GM21360 (cell line): ENCODE measurements at regions not wholly inside any gene's neighbourhood (a gene's known extent, or its start where the extent isn't known, plus 50 kb on each side); places are given as distances from the start of the nearest gene placed in this dataset.

Experiments used
- ATAC-seq: cut with Tn5 transposase; IDR thresholded peaks from one replicate; pipeline ENCODE4 v1.9.1; 2021; ENCODE audit warnings: mild to moderate bottlenecking, moderate library complexity; ENCODE audit not compliant: unreplicated experiment

- no peak for ATAC-seq
Observed at GRCh38 chr1:79848316-79848715, 841.8 kb upstream of the ADGRL4 start.

- no peak for ATAC-seq
Observed at GRCh38 chr1:79847700-79848099, 841.2 kb upstream of the ADGRL4 start.

- ATAC-seq = no peak
Observed at GRCh38 chr1:79845936-79846335, 839.4 kb upstream of the ADGRL4 start.

GRCh38 chr1:79842811-79843210 is 836.3 kb upstream of the ADGRL4 start:
- ATAC-seq = no peak

GRCh38 chr1:79839882-79840281 is 833.4 kb upstream of the ADGRL4 start:
- ATAC-seq = no peak

- ATAC-seq = no peak
Observed at GRCh38 chr1:79827446-79827845, 820.9 kb upstream of the ADGRL4 start.

- ATAC-seq = no peak
Observed at GRCh38 chr1:79825551-79825950, 819.0 kb upstream of the ADGRL4 start.

GRCh38 chr1:79822053-79822452 is 815.5 kb upstream of the ADGRL4 start:
- ATAC-seq = no peak

GRCh38 chr1:79819140-79819539 is 812.6 kb upstream of the ADGRL4 start:
- ATAC-seq = peak; percentile 44

- ATAC-seq = no peak
Observed at GRCh38 chr1:79817031-79817560, 810.6 kb upstream of the ADGRL4 start.

GRCh38 chr1:79815115-79815514 is 808.6 kb upstream of the ADGRL4 start:
- no peak for ATAC-seq

GRCh38 chr1:79811173-79811572 is 804.6 kb upstream of the ADGRL4 start:
- ATAC-seq = no peak

GRCh38 chr1:79808816-79809475 is 802.4 kb upstream of the ADGRL4 start:
- ATAC-seq = no peak

GRCh38 chr1:79807816-79808215 is 801.3 kb upstream of the ADGRL4 start:
- ATAC-seq = no peak

- no peak for ATAC-seq
Observed at GRCh38 chr1:79797487-79797886, 791.0 kb upstream of the ADGRL4 start.

GRCh38 chr1:79796434-79796833 is 789.9 kb upstream of the ADGRL4 start:
- no peak for ATAC-seq

- no peak for ATAC-seq
Observed at GRCh38 chr1:79792219-79792930, 785.8 kb upstream of the ADGRL4 start.

GRCh38 chr1:79791488-79792218 is 785.1 kb upstream of the ADGRL4 start:
- ATAC-seq = no peak

- ATAC-seq = no peak
Observed at GRCh38 chr1:79790950-79791349, 784.4 kb upstream of the ADGRL4 start.

GRCh38 chr1:79787631-79788030 is 781.1 kb upstream of the ADGRL4 start:
- ATAC-seq = no peak

- no peak for ATAC-seq
Observed at GRCh38 chr1:79785964-79786363, 779.4 kb upstream of the ADGRL4 start.

GRCh38 chr1:79785561-79785960 is 779.0 kb upstream of the ADGRL4 start:
- no peak for ATAC-seq
